ENCODE measurements at regions not wholly inside any gene's neighbourhood (a gene's known extent, or its start where the extent isn't known, plus 50 kb on each side); places are given as distances from the start of the nearest gene placed in this dataset.

DNA sequence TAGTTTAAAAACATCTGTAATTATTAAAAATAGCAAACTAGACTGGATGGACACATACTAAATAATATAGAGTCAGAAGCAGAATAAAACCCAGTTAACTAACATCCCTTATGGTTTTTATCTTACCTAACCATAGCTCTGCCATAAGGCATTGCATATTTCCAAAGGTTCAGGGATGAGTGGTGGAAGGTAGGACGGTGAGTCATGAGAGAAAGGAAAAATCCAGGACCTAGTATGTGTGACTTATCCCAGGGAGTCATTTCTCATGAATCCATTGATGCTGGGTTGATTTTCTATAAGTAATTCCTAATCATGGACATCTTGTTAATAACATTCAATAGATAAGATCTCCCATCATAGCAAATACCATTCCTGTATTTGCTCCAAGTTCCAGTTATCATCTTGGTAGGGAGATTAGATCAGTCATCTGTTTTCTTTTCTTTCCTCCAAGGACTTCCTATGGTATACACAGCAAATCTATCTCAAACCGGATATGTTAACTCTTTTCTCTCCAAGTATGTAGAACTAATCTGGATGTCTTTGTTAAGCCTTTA, 490.7 kb upstream of the B3GALT2 start:
- no peak for DNase-seq

- DNase-seq: no peak
Measured at GRCh38 chr1:193674292-193674944, 488.0 kb upstream of the B3GALT2 start.

DNA sequence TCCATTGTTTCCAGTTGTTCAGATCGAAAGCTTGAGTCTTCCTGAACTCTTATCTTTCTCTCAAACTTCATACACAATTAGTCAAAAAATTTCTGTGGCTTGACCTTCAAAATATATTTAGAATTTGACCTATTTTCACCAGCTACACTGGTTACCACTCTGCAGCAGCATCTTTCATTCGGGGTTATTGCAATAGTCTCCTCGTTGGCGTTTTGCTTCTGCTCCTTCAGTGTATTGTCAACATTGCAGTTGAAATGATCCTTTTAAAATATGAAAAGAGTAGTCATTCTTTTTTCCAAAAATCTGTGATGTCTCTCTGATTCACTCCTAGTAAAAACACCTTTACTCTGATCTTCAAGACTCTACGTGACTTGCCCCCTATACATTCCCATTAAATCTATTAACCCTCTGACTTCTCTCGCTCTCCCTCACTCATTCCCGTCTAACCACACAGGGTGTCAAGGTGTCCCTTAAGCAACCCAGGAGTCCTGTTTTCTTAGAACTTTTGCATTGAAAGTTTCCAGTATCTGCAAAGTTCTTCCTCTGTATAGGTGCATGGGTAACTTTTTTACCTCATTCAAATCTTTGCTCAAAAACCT, 480.2 kb upstream of the B3GALT2 start:
- DNase-seq: no peak

GRCh38 chr1:193663965-193664364, 477.6 kb upstream of the B3GALT2 start:
- DNase-seq: no peak

DNA sequence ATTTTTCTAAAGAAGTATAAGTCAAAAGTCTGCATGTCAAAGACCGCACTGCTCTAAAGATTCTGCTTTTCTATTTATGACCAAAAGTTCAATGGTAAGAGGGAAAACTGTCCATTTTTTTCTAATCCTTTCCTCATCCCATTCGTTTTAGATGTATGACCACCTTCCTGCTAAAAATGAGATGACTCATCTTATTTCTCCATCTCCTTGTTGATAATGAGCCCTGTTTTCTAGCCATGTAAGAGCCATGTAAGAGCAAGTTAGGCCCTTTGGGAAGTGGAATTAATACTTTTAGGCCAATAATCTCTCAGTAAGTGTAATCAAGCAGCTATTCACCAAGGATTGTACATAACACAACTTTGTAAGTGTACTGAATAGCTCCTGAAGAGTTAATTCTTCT, 475.6 kb upstream of the B3GALT2 start:
- DNase-seq: no peak

GRCh38 chr1:193661385-193661784, 475.0 kb upstream of the B3GALT2 start:
- DNase-seq: no peak

DNA sequence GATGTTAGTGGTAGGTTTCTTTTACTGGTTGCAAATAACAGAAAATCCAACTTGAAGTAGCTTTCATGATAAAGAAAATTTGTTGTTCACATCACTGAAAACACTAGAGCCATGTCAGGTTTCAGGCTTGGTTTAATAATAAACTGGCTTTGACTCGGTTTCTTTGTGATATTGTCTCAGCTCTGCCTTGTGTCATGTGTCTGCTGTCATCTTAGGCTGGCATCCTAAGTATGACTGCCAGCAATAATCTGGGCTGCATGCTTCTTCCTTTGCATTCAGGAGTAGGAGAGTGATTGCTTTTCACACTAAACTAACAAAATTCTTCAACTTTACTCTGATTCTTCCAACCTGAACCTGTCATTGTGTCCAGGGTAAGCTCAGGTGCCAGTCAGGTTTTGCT, 474.0 kb upstream of the B3GALT2 start:
- DNase-seq: no peak

GRCh38 chr1:193658691-193659090, 472.3 kb upstream of the B3GALT2 start:
- no peak for DNase-seq

GRCh38 chr1:193658081-193658480, 471.7 kb upstream of the B3GALT2 start:
- no peak for DNase-seq

DNA sequence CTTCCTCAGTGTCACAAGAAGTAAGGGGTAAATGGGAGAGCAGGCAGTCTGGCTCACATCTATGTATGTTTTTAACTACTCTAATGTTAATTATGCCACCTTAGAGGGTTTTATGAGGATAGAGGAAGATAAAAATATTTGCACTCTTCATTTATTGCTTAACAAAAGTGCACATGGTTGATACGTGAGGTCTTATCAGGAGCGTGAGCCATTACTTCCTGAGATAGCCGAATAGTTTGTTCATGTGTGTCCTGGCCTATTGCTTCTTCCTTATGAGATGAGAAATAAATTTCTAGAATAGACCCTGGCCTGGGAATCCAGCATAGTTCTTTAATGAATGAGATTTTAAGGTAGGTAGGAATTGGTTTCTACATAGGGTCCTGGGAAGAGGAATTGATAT, 471.1 kb upstream of the B3GALT2 start:
- no peak for DNase-seq

- DNase-seq: no peak
Measured at GRCh38 chr1:193656841-193657240, 470.4 kb upstream of the B3GALT2 start.

GRCh38 chr1:193654951-193655735, 468.7 kb upstream of the B3GALT2 start:
- no peak for DNase-seq

DNA sequence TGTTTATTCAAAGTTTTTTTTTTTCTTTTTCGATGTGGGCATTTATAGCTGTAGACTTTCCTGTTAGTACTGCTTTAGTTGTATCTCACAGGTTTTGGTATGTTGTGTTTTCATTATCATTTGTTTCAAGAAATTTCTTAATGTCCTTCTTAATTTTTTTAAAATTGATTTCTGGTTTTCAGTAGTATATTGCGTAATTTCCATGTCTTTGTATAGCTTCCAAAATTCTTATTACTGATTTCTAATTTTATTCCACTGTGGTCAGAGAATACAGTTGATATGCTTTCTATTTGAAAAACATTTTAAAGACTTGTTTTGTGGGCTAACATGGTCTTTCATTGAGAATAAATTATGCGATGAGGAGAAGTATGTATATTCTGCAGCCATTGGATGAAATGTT, 463.2 kb upstream of the B3GALT2 start:
- no peak for DNase-seq

GRCh38 chr1:193634876-193635275, 448.5 kb upstream of the B3GALT2 start:
- no peak for DNase-seq

- no peak for DNase-seq
Measured at GRCh38 chr1:193634470-193634869, 448.1 kb upstream of the B3GALT2 start.

DNA sequence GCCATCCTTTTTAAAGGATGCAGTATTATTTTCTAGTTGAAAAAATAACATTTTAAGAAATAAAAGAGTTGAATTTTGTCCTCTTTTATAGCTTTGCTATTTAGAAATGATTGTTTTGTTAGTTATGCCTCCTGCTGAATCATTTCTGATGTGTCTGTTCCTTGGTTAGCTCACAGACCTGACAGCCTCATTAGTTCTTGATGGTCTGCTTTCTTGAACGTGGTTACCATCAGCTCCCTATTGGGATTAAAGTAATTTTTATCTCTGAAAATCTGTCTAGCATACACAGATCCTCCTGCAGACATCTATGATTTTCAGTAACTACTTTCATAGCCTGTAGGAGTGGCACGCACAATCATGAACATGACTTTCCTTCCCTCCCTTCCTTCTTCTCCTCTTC, 447.6 kb upstream of the B3GALT2 start:
- no peak for DNase-seq

DNA sequence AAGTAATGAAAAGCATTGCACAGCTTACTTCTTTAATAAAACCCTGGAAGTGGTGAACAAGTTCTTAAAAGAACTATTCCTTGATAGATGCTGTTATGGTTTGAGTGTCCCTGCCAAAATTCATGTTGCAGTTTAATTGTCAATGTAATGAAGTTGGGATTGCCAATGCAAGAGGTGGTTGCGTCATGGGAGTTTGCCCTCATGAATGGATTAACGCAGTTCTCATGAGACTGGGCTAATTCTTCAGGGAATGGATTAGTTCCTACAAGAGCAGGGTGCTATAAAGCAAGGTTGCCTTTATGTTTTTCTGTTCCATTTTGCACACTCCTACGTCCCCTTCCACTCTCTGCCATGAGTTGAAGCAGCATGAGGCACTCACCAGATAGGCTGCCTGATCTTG, 446.7 kb upstream of the B3GALT2 start:
- DNase-seq: no peak

DNA sequence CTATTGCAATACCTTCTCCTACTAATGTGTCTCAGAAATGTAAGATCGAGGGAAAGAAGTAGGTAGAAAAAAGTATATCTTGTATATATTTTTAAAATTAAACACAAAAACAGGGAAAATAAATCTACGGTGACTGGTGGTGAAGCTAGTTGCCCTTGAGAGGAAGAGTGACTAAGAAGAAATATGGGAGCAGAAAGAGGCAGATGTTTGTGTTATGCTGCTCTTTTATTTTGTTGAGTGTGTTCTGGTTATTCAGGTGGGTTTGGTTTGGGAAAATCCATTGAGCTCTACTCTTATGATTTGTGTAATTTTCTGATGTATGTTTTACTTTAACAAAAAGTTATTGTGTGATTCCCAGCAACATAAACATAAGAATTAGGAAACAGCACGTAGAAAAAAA, 444.9 kb upstream of the B3GALT2 start:
- no peak for DNase-seq

- no peak for DNase-seq
Measured at GRCh38 chr1:193629875-193630274, 443.5 kb upstream of the B3GALT2 start.

- no peak for DNase-seq
Measured at GRCh38 chr1:193626695-193627094, 440.3 kb upstream of the B3GALT2 start.

DNA sequence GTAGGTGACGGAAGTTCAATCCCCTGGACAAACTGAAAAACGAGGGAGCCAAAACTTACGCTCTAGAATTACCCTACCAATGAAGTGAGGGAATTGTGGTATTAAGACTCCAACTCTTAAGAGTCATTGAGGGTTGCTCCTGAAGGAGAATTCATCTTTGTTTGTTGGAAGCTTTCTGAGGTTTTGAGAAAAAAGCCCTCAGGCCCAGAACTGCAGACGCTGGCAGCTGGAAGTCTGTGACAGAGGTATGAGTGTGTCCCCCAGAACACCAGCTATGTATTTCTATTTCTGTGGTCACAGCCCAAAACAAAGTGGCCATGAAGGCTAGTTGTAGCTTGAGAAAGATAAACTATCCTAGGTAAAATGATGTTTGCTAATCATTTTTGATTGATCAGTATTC, 438.8 kb upstream of the B3GALT2 start:
- DNase-seq: no peak

- no peak for DNase-seq
Measured at GRCh38 chr1:193619911-193620310, 433.5 kb upstream of the B3GALT2 start.

DNA sequence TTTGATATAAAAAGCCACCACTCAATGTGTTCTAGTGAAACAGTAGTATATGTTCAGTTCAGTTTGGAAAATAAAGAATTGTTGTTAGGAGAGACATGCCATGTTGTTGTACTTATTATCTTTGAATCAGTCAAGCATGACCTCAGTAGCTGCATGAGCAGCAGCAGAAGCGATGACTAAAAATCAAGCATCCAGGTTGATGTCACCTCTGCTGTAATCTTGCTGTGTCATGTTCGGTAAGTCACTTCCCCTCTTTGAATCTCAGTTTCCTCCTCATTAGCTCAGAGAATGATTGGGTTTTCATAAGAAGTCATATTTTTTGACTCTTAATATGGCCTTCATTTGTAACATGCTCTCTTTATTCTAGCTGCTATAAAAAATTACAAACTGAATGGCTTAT, 428.4 kb upstream of the B3GALT2 start:
- no peak for DNase-seq

- DNase-seq: no peak
Measured at GRCh38 chr1:193614275-193614674, 427.9 kb upstream of the B3GALT2 start.
